HG02759 (cell line): ENCODE measurements at regions not wholly inside any gene's neighbourhood (a gene's known extent, or its start where the extent isn't known, plus 50 kb on each side); places are given as distances from the start of the nearest gene placed in this dataset.
"Not testable (repeated sequence)": the region's sequence is repeated elsewhere in the genome, so short reads cannot be mapped to it uniquely, and the experiment has no call there.

ENCODE experiments used
- ATAC-seq: cut with Tn5 transposase; IDR thresholded peaks from one replicate; pipeline ENCODE4 v1.9.1; 2021; ENCODE audit warnings: mild to moderate bottlenecking, moderate library complexity; ENCODE audit not compliant: unreplicated experiment

- not testable (repeated sequence) for ATAC-seq
Observed at GRCh38 chr14:44721395-44721794, 214.3 kb upstream of the FSCB start.

GRCh38 chr14:44720707-44721106, 213.6 kb upstream of the FSCB start:
- ATAC-seq, result no peak

GRCh38 chr14:44712024-44712815, 205.1 kb upstream of the FSCB start:
- ATAC-seq, result no peak

- ATAC-seq, result no peak
Observed at GRCh38 chr14:44701563-44702263, 194.6 kb upstream of the FSCB start.

- ATAC-seq, result no peak
Observed at GRCh38 chr14:44700694-44701093, 193.6 kb upstream of the FSCB start.

- no peak for ATAC-seq
Observed at GRCh38 chr14:44700184-44700583, 193.1 kb upstream of the FSCB start.

- no peak for ATAC-seq
Observed at GRCh38 chr14:44699391-44699790, 192.3 kb upstream of the FSCB start.

- ATAC-seq, result no peak
Observed at GRCh38 chr14:44669496-44669895, 162.4 kb upstream of the FSCB start.

- peak; percentile 42 for ATAC-seq
Observed at GRCh38 chr14:44663136-44663535, 156.1 kb upstream of the FSCB start.

GRCh38 chr14:44662250-44662891, 155.3 kb upstream of the FSCB start:
- ATAC-seq, result peak; percentile 54

- no peak for ATAC-seq
Observed at GRCh38 chr14:44658389-44658696, 151.3 kb upstream of the FSCB start.

- no peak for ATAC-seq
Observed at GRCh38 chr14:44657696-44658388, 150.8 kb upstream of the FSCB start.

- ATAC-seq, result no peak
Observed at GRCh38 chr14:44657203-44657602, 150.1 kb upstream of the FSCB start.

GRCh38 chr14:44654591-44654990, 147.5 kb upstream of the FSCB start:
- ATAC-seq, result no peak

- no peak for ATAC-seq
Observed at GRCh38 chr14:44653641-44654040, 146.6 kb upstream of the FSCB start.

GRCh38 chr14:44652640-44653039, 145.6 kb upstream of the FSCB start:
- no peak for ATAC-seq

GRCh38 chr14:44649061-44649460, 142.0 kb upstream of the FSCB start:
- ATAC-seq, result no peak

- no peak for ATAC-seq
Observed at GRCh38 chr14:44640416-44640815, 133.3 kb upstream of the FSCB start.

GRCh38 chr14:44639781-44640385, 132.8 kb upstream of the FSCB start:
- no peak for ATAC-seq

GRCh38 chr14:44634692-44635091, 127.6 kb upstream of the FSCB start:
- ATAC-seq, result no peak

GRCh38 chr14:44626423-44626822, 119.3 kb upstream of the FSCB start:
- ATAC-seq, result no peak
